ENCODE measurements at regions not wholly inside any gene's neighbourhood (a gene's known extent, or its start where the extent isn't known, plus 50 kb on each side); places are given as distances from the start of the nearest gene placed in this dataset.

DNA sequence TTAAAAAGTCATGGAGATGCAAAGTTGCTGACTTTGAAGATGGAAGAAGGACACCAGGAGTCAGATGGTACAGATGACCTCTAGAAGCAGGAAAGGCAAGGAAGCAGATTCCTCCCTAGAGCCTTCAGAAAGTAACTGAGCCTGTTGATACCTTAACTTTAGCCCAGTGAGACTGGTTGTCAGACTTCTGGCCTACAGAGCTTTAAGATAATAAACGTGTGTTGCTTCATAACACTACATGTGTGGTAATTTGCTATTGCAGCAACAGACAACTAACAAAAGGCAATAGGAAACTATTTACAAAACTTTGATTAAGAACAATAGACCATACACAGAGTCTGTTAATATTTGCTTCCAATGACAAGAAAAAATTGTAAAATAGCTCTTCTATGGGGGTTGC lies 102.0 kb upstream of the USP38 start:
- TF ChIP-seq, protein P1, sequence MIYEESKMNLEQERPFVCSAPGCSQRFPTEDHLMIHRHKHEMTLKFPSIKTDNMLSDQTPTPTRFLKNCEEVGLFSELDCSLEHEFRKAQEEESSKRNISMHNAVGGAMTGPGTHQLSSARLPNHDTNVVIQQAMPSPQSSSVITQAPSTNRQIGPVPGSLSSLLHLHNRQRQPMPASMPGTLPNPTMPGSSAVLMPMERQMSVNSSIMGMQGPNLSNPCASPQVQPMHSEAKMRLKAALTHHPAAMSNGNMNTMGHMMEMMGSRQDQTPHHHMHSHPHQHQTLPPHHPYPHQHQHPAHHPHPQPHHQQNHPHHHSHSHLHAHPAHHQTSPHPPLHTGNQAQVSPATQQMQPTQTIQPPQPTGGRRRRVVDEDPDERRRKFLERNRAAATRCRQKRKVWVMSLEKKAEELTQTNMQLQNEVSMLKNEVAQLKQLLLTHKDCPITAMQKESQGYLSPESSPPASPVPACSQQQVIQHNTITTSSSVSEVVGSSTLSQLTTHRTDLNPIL (CRISPR knock-in tag; IDR thresholded peaks at IDR 0.05; ENCODE audit: low read depth), result no peak
- no peak for TF ChIP-seq ZNF8 (CRISPR knock-in tag; IDR thresholded peaks at IDR 0.05)
- TF ChIP-seq ZFP3 (CRISPR knock-in tag; IDR thresholded peaks at IDR 0.05), result no peak
- TF ChIP-seq, protein P2, sequence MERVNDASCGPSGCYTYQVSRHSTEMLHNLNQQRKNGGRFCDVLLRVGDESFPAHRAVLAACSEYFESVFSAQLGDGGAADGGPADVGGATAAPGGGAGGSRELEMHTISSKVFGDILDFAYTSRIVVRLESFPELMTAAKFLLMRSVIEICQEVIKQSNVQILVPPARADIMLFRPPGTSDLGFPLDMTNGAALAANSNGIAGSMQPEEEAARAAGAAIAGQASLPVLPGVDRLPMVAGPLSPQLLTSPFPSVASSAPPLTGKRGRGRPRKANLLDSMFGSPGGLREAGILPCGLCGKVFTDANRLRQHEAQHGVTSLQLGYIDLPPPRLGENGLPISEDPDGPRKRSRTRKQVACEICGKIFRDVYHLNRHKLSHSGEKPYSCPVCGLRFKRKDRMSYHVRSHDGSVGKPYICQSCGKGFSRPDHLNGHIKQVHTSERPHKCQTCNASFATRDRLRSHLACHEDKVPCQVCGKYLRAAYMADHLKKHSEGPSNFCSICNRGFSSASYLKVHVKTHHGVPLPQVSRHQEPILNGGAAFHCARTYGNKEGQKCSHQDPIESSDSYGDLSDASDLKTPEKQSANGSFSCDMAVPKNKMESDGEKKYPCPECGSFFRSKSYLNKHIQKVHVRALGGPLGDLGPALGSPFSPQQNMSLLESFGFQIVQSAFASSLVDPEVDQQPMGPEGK (CRISPR knock-in tag; IDR thresholded peaks at IDR 0.05; ENCODE audit: borderline replicate concordance), result no peak

All from SK-N-SH treated with all-trans-retinoic acid at 6 μM for 48 hours (cell line).